Iris pigment epithelial cell (primary cell): ENCODE measurements at regions not wholly inside any gene's neighbourhood (a gene's known extent, or its start where the extent isn't known, plus 50 kb on each side); places are given as distances from the start of the nearest gene placed in this dataset.
"Not testable (repeated sequence)": the region's sequence is repeated elsewhere in the genome, so short reads cannot be mapped to it uniquely, and the experiment has no call there.

ENCODE experiments used
- DNase-seq: peaks from one replicate; pipeline ENCODE4 v3.0.0-alpha.2; 2011; ENCODE audit warnings: low read depth

DNA sequence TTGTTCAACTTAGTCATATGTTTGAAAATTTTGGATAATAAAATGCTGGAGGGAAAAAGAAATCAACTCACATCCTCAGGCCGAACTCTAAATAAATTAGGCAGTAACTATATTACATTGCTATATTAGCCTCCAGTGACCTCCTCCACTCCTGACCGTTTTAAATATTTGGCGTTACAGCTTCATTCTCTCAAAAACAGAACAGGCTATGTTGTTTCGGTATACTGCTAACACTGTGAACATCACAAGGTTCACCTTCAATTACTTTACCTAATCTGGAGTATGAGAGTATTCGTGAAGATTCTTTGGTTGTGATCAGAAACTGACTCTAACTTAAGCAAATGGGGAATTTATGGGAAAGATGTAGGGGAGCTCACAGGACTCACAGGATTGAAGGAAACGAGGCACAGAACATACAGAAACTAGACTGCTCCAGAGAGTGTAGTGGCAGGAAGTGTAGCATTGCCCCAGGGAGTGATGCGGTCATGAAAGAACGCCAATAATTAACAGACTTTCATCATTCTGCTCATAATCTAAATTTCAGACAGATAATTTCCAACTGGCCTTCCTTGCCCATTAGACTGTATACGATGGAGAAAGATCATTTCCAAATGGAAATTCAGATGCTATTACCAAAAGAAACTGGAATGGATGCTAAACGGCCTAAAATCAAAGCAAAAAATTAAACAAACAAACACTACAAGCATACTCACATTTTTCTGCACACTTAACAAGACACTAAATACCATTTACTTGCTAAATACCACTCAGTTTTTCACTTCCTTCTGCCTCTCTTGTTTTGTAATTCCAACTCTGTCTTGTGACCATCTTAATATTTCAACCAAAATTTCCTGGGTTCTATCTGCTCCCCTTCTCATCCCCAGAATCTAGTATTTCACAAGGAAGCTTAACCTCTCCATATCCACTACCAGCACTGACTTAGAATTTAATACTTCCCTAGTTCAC is 110.1 kb upstream of the LPAR1 start:
- DNase-seq, result peak; percentile 29

- no peak for DNase-seq
Measured at GRCh38 chr9:111147041-111147440, 108.8 kb upstream of the LPAR1 start.

- DNase-seq, result no peak
Measured at GRCh38 chr9:111144741-111145140, 106.5 kb upstream of the LPAR1 start.

DNA sequence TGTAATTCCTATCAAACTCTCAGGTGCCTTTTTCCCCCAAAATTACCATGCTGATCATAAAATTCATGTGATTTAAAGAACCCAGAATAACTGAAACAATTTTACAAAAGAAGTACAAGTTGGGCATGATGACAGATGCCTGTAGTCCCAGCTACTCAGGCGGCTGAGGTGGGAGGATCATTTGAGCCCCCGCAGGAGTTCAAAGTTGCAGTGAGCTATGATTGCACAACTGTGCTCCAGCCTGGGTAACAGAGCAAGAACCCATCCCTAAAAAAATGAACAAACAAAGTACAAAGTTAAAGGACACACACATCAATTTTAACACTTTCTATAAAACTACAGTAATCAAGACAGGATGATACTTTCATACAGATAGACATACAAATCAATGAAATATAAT is 97.9 kb upstream of the LPAR1 start:
- DNase-seq, result no peak

- DNase-seq, result no peak
Measured at GRCh38 chr9:111131211-111131610, 92.9 kb upstream of the LPAR1 start.

GRCh38 chr9:111120526-111120925 is 82.3 kb upstream of the LPAR1 start:
- no peak for DNase-seq

GRCh38 chr9:111118256-111118948 is 80.1 kb upstream of the LPAR1 start:
- peak; percentile 55 for DNase-seq

GRCh38 chr9:111114486-111114885 is 76.2 kb upstream of the LPAR1 start:
- DNase-seq, result no peak

- no peak for DNase-seq
Measured at GRCh38 chr9:111113712-111114111, 75.4 kb upstream of the LPAR1 start.

GRCh38 chr9:111110805-111111204 is 72.5 kb upstream of the LPAR1 start:
- no peak for DNase-seq

DNA sequence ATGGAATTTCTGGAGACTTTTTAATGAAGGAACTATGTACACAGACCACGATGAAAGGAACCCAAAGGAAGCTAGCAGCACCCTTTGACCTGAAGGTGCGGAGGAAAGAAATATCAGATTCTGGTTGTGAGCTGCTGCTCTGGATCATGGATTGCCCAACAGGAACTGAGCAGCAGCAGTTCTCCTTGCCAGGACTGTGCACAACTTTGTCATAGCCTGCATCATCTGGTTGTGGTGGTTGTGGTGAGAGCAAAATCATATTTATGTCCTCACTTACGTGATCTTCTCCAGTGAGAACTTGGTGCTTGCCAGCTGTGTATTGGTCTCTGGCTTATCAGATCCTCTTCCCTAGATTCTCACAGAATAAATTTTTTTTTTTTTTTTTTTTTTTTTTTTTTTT is 70.7 kb upstream of the LPAR1 start:
- DNase-seq, result peak; percentile 94

- no peak for DNase-seq
Measured at GRCh38 chr9:111107141-111107540, 68.9 kb upstream of the LPAR1 start.

- DNase-seq, result no peak
Measured at GRCh38 chr9:111106202-111106601, 67.9 kb upstream of the LPAR1 start.

DNA sequence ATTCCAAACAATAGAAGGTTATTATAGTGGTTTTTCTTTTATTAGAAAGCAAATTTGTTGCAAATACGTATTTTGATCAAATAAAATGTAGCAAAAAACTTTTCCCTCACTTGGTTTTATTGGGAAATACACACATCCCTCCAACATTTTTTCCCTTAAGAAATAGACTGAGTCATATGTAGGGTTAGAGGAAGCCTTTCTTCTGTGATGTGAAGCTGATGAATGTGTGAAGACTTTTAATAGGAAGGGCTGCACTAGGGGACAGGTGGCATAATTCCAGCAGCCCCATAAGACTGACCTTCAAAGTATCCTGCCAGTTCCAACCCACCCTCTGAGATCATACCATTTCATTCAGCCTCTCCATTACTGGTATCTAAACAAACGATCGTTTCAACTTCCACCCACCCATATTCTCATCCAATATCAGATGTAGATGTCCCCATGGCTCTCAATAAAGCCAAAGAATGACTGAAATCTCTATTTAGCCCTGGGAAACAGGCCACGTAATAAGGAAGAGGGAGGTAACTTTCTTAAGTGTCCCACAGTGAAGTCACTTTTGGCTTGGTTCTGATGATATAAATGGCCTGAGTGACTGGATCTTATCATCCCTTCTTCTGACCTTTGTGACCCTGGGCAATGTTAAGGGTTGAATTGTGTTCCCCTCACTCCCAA is 64.7 kb upstream of the LPAR1 start:
- no peak for DNase-seq

- no peak for DNase-seq
Measured at GRCh38 chr9:111099199-111100008, 61.1 kb upstream of the LPAR1 start.

GRCh38 chr9:111098093-111098492 is 59.8 kb upstream of the LPAR1 start:
- DNase-seq, result no peak

GRCh38 chr9:111096051-111096450 is 57.8 kb upstream of the LPAR1 start:
- no peak for DNase-seq

GRCh38 chr9:111095441-111095840 is 57.2 kb upstream of the LPAR1 start:
- no peak for DNase-seq

DNA sequence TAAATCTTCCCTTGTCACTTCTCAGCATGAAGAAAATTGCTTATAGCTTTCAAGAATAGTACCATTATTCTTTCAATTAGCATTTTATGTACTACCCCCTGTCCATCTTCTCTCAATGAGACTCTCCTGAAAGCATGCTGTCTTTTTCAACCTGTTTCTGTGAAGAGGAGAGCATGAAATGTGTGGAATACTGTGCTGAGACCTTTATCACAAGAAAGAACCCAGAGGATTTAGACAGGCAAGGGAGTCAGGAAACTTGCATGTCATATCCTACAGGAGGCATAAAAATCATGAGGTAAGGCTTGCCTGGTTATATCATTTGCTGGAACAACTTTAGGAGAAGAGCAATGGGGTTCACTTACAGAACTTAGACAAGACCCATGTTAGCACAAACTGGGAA is 56.7 kb upstream of the LPAR1 start:
- no peak for DNase-seq

- DNase-seq, result peak; percentile 80
Measured at GRCh38 chr9:111094433-111094924, 56.2 kb upstream of the LPAR1 start.

DNA sequence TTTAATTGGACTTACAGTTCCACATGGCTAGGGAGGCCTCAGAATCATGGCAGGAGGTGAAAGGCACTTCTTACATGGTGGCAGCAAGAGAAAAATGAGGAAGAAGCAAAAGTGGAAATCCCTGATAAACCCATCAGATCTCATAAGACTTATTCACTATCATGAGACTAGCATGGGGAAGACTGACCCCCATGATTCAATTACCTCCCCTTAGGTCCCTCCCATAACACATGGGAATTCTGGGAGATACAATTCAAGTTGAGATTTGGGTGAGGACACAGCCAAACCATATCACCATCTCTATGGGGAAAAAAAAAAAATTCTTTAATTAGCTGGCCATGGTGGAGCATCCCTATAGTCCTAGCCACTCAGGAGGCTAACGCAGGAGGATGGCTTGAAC is 53.9 kb upstream of the LPAR1 start:
- not testable (repeated sequence) for DNase-seq
